AG08395 (cell line): ENCODE measurements at regions not wholly inside any gene's neighbourhood (a gene's known extent, or its start where the extent isn't known, plus 50 kb on each side); places are given as distances from the start of the nearest gene placed in this dataset.
"Not testable (repeated sequence)": the region's sequence is repeated elsewhere in the genome, so short reads cannot be mapped to it uniquely, and the experiment has no call there.

Experiments
- DNase-seq: peaks from one replicate; pipeline ENCODE4 v3.0.0; 2012; ENCODE audit warnings: mixed read lengths, low spot score

- no peak for DNase-seq
Measured at GRCh38 chr1:58190267-58190988, 356.1 kb downstream of the OMA1 start.

- DNase-seq: no peak
Measured at GRCh38 chr1:58189453-58189852, 357.1 kb downstream of the OMA1 start.

- DNase-seq: no peak
Measured at GRCh38 chr1:58183286-58183685, 363.2 kb downstream of the OMA1 start.

GRCh38 chr1:58180537-58180936 lies 366.0 kb downstream of the OMA1 start:
- no peak for DNase-seq

- DNase-seq: not testable (repeated sequence)
Measured at GRCh38 chr1:58169160-58169559, 377.4 kb downstream of the OMA1 start.

GRCh38 chr1:58167131-58167530 lies 379.4 kb downstream of the OMA1 start:
- not testable (repeated sequence) for DNase-seq

- DNase-seq: no peak
Measured at GRCh38 chr1:58166417-58166816, 380.1 kb downstream of the OMA1 start.

- no peak for DNase-seq
Measured at GRCh38 chr1:58165073-58165472, 381.5 kb downstream of the OMA1 start.

- DNase-seq: peak; percentile 63
Measured at GRCh38 chr1:58162952-58163550, 383.5 kb downstream of the OMA1 start.

GRCh38 chr1:58159434-58159830 lies 387.1 kb downstream of the OMA1 start:
- no peak for DNase-seq

GRCh38 chr1:58158506-58159433 lies 387.8 kb downstream of the OMA1 start:
- no peak for DNase-seq

- DNase-seq: no peak
Measured at GRCh38 chr1:58158016-58158415, 388.5 kb downstream of the OMA1 start.

- no peak for DNase-seq
Measured at GRCh38 chr1:58157256-58157655, 389.3 kb downstream of the OMA1 start.

- no peak for DNase-seq
Measured at GRCh38 chr1:58156831-58157230, 389.7 kb downstream of the OMA1 start.

GRCh38 chr1:58156124-58156468 lies 390.4 kb downstream of the OMA1 start:
- DNase-seq: no peak

- DNase-seq: no peak
Measured at GRCh38 chr1:58155418-58156123, 391.0 kb downstream of the OMA1 start.

- no peak for DNase-seq
Measured at GRCh38 chr1:58154256-58154655, 392.3 kb downstream of the OMA1 start.

- DNase-seq: no peak
Measured at GRCh38 chr1:58152697-58153096, 393.8 kb downstream of the OMA1 start.

- DNase-seq: no peak
Measured at GRCh38 chr1:58149271-58149812, 397.2 kb downstream of the OMA1 start.

GRCh38 chr1:58144698-58145270 lies 401.7 kb downstream of the OMA1 start:
- DNase-seq: no peak

GRCh38 chr1:58143972-58144697 lies 402.4 kb downstream of the OMA1 start:
- no peak for DNase-seq
